ENCODE measurements at regions not wholly inside any gene's neighbourhood (a gene's known extent, or its start where the extent isn't known, plus 50 kb on each side); places are given as distances from the start of the nearest gene placed in this dataset.

DNA sequence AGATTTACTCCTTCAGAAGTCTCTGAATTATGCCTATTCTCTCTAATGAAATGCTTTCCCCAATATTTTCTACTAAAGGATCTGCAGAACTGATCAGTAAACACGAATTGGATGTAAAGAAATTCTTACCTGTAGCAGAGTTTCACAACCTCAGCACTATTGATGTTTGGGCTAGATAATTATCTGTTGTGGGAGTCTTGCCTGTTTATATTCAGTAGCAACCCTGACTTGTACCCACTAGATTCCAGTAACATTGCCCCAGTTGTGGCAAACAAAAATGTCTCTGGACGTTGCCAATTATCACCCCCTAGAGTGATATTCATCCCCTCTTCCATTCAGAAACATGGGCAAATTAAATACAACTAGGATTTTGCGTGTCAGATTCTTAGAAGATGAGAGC lies 156.8 kb upstream of the TMTC2 start:
- TF ChIP-seq, protein P1, sequence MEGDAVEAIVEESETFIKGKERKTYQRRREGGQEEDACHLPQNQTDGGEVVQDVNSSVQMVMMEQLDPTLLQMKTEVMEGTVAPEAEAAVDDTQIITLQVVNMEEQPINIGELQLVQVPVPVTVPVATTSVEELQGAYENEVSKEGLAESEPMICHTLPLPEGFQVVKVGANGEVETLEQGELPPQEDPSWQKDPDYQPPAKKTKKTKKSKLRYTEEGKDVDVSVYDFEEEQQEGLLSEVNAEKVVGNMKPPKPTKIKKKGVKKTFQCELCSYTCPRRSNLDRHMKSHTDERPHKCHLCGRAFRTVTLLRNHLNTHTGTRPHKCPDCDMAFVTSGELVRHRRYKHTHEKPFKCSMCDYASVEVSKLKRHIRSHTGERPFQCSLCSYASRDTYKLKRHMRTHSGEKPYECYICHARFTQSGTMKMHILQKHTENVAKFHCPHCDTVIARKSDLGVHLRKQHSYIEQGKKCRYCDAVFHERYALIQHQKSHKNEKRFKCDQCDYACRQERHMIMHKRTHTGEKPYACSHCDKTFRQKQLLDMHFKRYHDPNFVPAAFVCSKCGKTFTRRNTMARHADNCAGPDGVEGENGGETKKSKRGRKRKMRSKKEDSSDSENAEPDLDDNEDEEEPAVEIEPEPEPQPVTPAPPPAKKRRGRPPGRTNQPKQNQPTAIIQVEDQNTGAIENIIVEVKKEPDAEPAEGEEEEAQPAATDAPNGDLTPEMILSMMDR (conservative IDR thresholded peaks at IDR 0.05): no peak
- no peak for TF ChIP-seq ZFX (IDR thresholded peaks at IDR 0.05)
